ENCODE measurements at regions not wholly inside any gene's neighbourhood (a gene's known extent, or its start where the extent isn't known, plus 50 kb on each side); places are given as distances from the start of the nearest gene placed in this dataset.

- Histone ChIP-seq H2BK20ac (ENCODE audit: low read depth, low read length, poor library complexity, severe bottlenecking) (no peak overlapping the region), H4K91ac (ENCODE audit: insufficient read length, low read depth, low read length) (no peak overlapping the region), H2AK5ac (ENCODE audit: insufficient read length, low read length) (no peak overlapping the region), H2BK15ac (ENCODE audit: low read depth, low read length) (no peak overlapping the region), H3K9me3 (ENCODE audit: control insufficient read depth, low read depth, low read length) (no peaks in the 10 kb centered on the region), H3K4ac (ENCODE audit: low read depth, low read length) (no peak overlapping the region), H4K5ac (ENCODE audit: insufficient read length, low read depth, low read length) (no peak overlapping the region), H3K23ac (ENCODE audit: insufficient read length, low read depth, low read length) (no peak overlapping the region), H3K79me2 (ENCODE audit: insufficient read depth, low read length) (no peaks in the 10 kb centered on the region), H3K27ac (ENCODE audit: insufficient read length, low read depth, low read length) (no peak overlapping the region), H3K56ac (ENCODE audit: insufficient read length, low read depth, low read length) (no peak overlapping the region), H2AFZ (ENCODE audit: low read length) (no peak overlapping the region), H2BK5ac (ENCODE audit: insufficient read length, low read length) (no peak overlapping the region), H3T11ph (ENCODE audit: low read length) (no peak overlapping the region), H3K27me3 (ENCODE audit: insufficient read depth, low read length) (no peaks in the 10 kb centered on the region), H3K4me2 (ENCODE audit: insufficient read depth, insufficient read length, low read length) (no peak overlapping the region), H4K8ac (replicated peaks; ENCODE audit: insufficient read length, low read depth, low read length) (no peak overlapping the region), H4K20me1 (ENCODE audit: control insufficient read depth, insufficient read depth, insufficient read length) (no peaks in the 10 kb centered on the region), H3K23me2 (ENCODE audit: insufficient read length, low read depth, low read length, poor library complexity, severe bottlenecking) (no peaks in the 10 kb centered on the region), H3K9ac (ENCODE audit: extremely low read depth, insufficient read length, low read length) (no peak overlapping the region), H3K4me1 (ENCODE audit: insufficient read depth, low read length) (no peaks in the 10 kb centered on the region), H2BK120ac (ENCODE audit: low read depth, low read length, poor library complexity, severe bottlenecking) (no peak overlapping the region), H2BK12ac (ENCODE audit: insufficient read length, low read depth, low read length) (no peak overlapping the region), H3K14ac (ENCODE audit: insufficient read depth, low read length) (no peak overlapping the region), H3K18ac (ENCODE audit: insufficient read length, low read depth, low read length) (no peak overlapping the region), H3K79me1 (ENCODE audit: insufficient read depth, low read depth, low read length, poor library complexity, severe bottlenecking) (no peaks in the 10 kb centered on the region)
- TF ChIP-seq, protein P1, sequence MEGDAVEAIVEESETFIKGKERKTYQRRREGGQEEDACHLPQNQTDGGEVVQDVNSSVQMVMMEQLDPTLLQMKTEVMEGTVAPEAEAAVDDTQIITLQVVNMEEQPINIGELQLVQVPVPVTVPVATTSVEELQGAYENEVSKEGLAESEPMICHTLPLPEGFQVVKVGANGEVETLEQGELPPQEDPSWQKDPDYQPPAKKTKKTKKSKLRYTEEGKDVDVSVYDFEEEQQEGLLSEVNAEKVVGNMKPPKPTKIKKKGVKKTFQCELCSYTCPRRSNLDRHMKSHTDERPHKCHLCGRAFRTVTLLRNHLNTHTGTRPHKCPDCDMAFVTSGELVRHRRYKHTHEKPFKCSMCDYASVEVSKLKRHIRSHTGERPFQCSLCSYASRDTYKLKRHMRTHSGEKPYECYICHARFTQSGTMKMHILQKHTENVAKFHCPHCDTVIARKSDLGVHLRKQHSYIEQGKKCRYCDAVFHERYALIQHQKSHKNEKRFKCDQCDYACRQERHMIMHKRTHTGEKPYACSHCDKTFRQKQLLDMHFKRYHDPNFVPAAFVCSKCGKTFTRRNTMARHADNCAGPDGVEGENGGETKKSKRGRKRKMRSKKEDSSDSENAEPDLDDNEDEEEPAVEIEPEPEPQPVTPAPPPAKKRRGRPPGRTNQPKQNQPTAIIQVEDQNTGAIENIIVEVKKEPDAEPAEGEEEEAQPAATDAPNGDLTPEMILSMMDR (conservative IDR thresholded peaks at IDR 0.05), result no peak
- no peak overlapping the region for H3K27ac Mint-ChIP-seq
- DNase-seq, result no peak
- H3K4me1 Mint-ChIP-seq, result peaks cover 2 to 6% of the 10 kb centered on the region in 2 experiments; a peak in 3 of 4 replicates
- no CpG with 5 or more reads among the region's 3 CpGs for WGBS (ENCODE audit: extremely low coverage, insufficient read length, low lambda C conversion rate)
- no peak overlapping the region for H3K4me3 Mint-ChIP-seq
- H3K27me3 Mint-ChIP-seq (ENCODE audit: low read depth), result no peaks in the 10 kb centered on the region
- no peaks in the 10 kb centered on the region; a peak in 2 of 5 replicates for H3K9me3 Mint-ChIP-seq
- H3K36me3 Mint-ChIP-seq (ENCODE audit: insufficient read depth in 1 of 3, low read depth in 3 of 3), result no peaks in the 10 kb centered on the region
Measured at GRCh38 chrX:124524852-124525251, 178.5 kb downstream of the SH2D1A start.
